ENCODE measurements at regions not wholly inside any gene's neighbourhood (a gene's known extent, or its start where the extent isn't known, plus 50 kb on each side); places are given as distances from the start of the nearest gene placed in this dataset.

- ChIA-PET POLR2A (no interaction called here), CTCF (no interaction called here)
- ATAC-seq: no peak
- no peak overlapping the region for H3K4me3 Mint-ChIP-seq
- no peak for DNase-seq
- no peak overlapping the region for H3K27ac Mint-ChIP-seq
- H3K9me3 Mint-ChIP-seq (ENCODE audit: insufficient read depth): no peaks in the 10 kb centered on the region
- no peaks in the 10 kb centered on the region for H3K4me1 Mint-ChIP-seq (ENCODE audit: low read depth)
- H3K36me3 Mint-ChIP-seq (ENCODE audit: low read depth): no peaks in the 10 kb centered on the region
- H3K27me3 Mint-ChIP-seq (ENCODE audit: low read depth): peaks cover 29% of the 10 kb centered on the region
Observed at GRCh38 chr20:4352348-4352747, 103.3 kb upstream of the ADRA1D start.

DNA sequence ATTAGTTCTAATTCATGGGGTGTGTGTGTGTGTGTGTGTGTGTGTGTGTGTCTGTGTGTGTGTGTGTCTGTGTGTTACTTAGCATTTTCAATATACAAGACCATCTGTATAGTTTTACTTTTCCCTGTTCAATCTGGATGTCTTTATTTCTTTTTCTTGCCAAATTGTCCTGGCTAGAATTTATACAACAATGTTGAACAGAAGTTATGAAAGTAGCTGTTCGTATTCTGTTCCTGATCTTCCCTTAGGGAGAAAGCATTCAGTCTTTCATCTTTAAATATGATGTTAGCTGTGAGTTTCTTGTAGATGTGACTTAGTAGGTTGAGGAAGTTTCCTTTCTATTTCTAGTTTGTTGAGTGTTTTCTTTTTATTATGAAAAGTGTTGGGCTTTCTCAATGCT lies 101.0 kb upstream of the ADRA1D start:
- no peak for ATAC-seq
- no peaks in the 10 kb centered on the region for H3K4me1 Mint-ChIP-seq (ENCODE audit: low read depth)
- H3K4me3 Mint-ChIP-seq: no peak overlapping the region
- H3K36me3 Mint-ChIP-seq (ENCODE audit: low read depth): no peaks in the 10 kb centered on the region
- no peaks in the 10 kb centered on the region for H3K9me3 Mint-ChIP-seq (ENCODE audit: insufficient read depth)
- H3K27ac Mint-ChIP-seq: no peak overlapping the region
- ChIA-PET CTCF (no interaction called here), POLR2A (no interaction called here)
- H3K27me3 Mint-ChIP-seq (ENCODE audit: low read depth): peaks cover 30% of the 10 kb centered on the region
- no peak for DNase-seq

GRCh38 chr20:4344670-4345069 lies 95.6 kb upstream of the ADRA1D start:
- Mint-ChIP-seq H3K27me3 (ENCODE audit: low read depth) (peaks cover 42% of the 10 kb centered on the region), H3K27ac (no peak overlapping the region), H3K9me3 (ENCODE audit: insufficient read depth) (no peaks in the 10 kb centered on the region), H3K36me3 (ENCODE audit: low read depth) (no peaks in the 10 kb centered on the region), H3K4me3 (no peak overlapping the region), H3K4me1 (ENCODE audit: low read depth) (no peaks in the 10 kb centered on the region)
- ATAC-seq (no peak), DNase-seq (no peak)
- CTCF ChIA-PET: no interaction called here
- POLR2A ChIA-PET: no interaction called here

DNA sequence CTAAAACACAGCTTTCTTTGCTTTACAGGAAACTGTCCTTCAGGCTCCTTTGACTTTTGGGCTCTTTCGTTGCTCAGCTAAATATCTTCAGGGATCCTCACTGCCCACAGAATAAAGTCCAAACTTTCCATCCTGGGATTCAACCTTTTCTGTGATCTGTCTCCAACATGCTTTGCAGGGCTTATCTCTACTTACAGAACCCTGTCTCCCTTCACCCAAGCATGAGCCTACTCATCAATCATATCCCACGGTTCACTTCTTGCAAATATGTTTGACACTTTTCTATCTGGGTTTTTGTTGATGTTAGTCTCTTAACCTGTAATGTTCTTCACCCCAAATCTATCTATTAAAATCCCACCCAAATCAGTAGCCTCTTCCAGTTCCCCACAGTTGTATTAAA lies 93.5 kb upstream of the ADRA1D start:
- Mint-ChIP-seq H3K36me3 (ENCODE audit: low read depth) (no peaks in the 10 kb centered on the region), H3K9me3 (ENCODE audit: insufficient read depth) (no peaks in the 10 kb centered on the region), H3K27me3 (ENCODE audit: low read depth) (peaks cover 41% of the 10 kb centered on the region), H3K4me1 (ENCODE audit: low read depth) (no peaks in the 10 kb centered on the region), H3K4me3 (no peak overlapping the region), H3K27ac (no peak overlapping the region)
- ChIA-PET CTCF (no interaction called here), POLR2A (no interaction called here)
- DNase-seq (no peak), ATAC-seq (no peak)

- Mint-ChIP-seq H3K4me1 (ENCODE audit: low read depth) (no peaks in the 10 kb centered on the region), H3K9me3 (ENCODE audit: insufficient read depth) (no peaks in the 10 kb centered on the region), H3K36me3 (ENCODE audit: low read depth) (no peaks in the 10 kb centered on the region), H3K27me3 (ENCODE audit: low read depth) (peaks cover 41% of the 10 kb centered on the region), H3K4me3 (no peak overlapping the region), H3K27ac (no peak overlapping the region)
- no peak for ATAC-seq
- POLR2A ChIA-PET: no interaction called here
- DNase-seq: no peak
- CTCF ChIA-PET: no interaction called here
Observed at GRCh38 chr20:4341804-4342485, 92.9 kb upstream of the ADRA1D start.

- H3K4me3 Mint-ChIP-seq: no peak overlapping the region
- no peaks in the 10 kb centered on the region for H3K36me3 Mint-ChIP-seq (ENCODE audit: low read depth)
- ChIA-PET POLR2A (no interaction called here), CTCF (no interaction called here)
- H3K9me3 Mint-ChIP-seq (ENCODE audit: insufficient read depth): no peaks in the 10 kb centered on the region
- DNase-seq (no peak), ATAC-seq (no peak)
- H3K27me3 Mint-ChIP-seq (ENCODE audit: low read depth): peaks cover 17% of the 10 kb centered on the region
- no peaks in the 10 kb centered on the region for H3K4me1 Mint-ChIP-seq (ENCODE audit: low read depth)
- no peak overlapping the region for H3K27ac Mint-ChIP-seq
Observed at GRCh38 chr20:4335722-4336121, 86.6 kb upstream of the ADRA1D start.

- POLR2A ChIA-PET: no interaction called here
- Mint-ChIP-seq H3K27me3 (ENCODE audit: low read depth) (peaks cover 5% of the 10 kb centered on the region), H3K27ac (no peak overlapping the region)
Observed at GRCh38 chr20:4332121-4332860, 83.2 kb upstream of the ADRA1D start.

GRCh38 chr20:4330011-4330410 lies 80.9 kb upstream of the ADRA1D start:
- Mint-ChIP-seq H3K9me3 (ENCODE audit: insufficient read depth) (no peaks in the 10 kb centered on the region), H3K4me1 (ENCODE audit: low read depth) (no peaks in the 10 kb centered on the region), H3K4me3 (no peak overlapping the region), H3K27me3 (ENCODE audit: low read depth) (peaks cover 6% of the 10 kb centered on the region), H3K27ac (no peak overlapping the region), H3K36me3 (ENCODE audit: low read depth) (no peaks in the 10 kb centered on the region)
- DNase-seq: no peak
- POLR2A ChIA-PET: no interaction called here
- CTCF ChIA-PET: no interaction called here
- ATAC-seq: no peak

More at GRCh38 chr20:4332121-4332860, 83.2 kb upstream of the ADRA1D start:
- ATAC-seq: no peak
- no peaks in the 10 kb centered on the region for H3K9me3 Mint-ChIP-seq (ENCODE audit: insufficient read depth)
- H3K4me1 Mint-ChIP-seq (ENCODE audit: low read depth): no peaks in the 10 kb centered on the region
- no peak overlapping the region for H3K4me3 Mint-ChIP-seq
- H3K36me3 Mint-ChIP-seq (ENCODE audit: low read depth): no peaks in the 10 kb centered on the region
- CTCF ChIA-PET: no interaction called here
- no peak for DNase-seq

DNA sequence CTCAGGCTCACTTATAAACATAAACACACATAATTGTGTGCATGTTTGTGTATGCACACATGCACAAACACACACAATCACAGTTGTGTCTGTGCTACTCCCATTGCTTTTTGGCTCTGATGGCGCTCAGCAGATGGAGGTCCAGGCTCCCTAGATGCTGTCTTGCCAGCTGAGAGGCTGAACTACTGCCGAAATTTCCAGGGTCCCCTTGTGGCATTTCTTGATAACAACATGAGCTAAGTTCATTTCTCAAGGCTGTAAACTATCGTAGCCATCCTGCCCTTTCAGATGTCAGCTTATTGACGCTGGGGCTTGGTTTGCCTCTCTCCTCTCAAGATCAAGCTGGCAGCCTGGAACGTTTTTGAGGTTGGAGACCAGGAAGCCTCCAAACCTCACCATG lies 80.1 kb upstream of the ADRA1D start:
- no peaks in the 10 kb centered on the region for H3K36me3 Mint-ChIP-seq (ENCODE audit: low read depth)
- no peaks in the 10 kb centered on the region for H3K9me3 Mint-ChIP-seq (ENCODE audit: insufficient read depth)
- no peak overlapping the region for H3K27ac Mint-ChIP-seq
- POLR2A ChIA-PET: no interaction called here
- H3K27me3 Mint-ChIP-seq (ENCODE audit: low read depth): peaks cover 6% of the 10 kb centered on the region
- no peak for ATAC-seq
- CTCF ChIA-PET: no interaction called here
- H3K4me3 Mint-ChIP-seq: no peak overlapping the region
- DNase-seq: no peak
- H3K4me1 Mint-ChIP-seq (ENCODE audit: low read depth): no peaks in the 10 kb centered on the region

DNA sequence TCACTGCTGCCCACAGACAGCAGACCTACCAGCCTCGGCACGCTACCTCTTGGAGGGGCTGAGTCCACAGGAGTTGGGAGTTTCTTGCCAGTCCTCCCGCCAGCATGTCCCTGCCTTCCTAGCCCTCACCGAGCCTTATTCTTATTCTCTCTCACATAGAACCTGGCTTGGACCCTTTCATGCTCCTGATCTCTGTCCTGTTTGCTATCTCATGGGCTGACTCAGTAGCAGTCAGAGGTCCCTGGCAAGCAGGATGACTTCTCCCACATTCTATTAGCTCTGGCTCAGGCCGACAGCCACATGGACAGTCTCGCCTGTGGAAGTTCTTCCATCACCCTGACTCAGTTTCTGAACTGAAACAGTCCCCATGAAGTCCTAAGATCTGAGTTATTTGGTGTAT lies 79.5 kb upstream of the ADRA1D start:
- H3K27ac Mint-ChIP-seq: no peak overlapping the region
- ChIA-PET POLR2A (no interaction called here), CTCF (no interaction called here)
- no peak overlapping the region for H3K4me3 Mint-ChIP-seq
- DNase-seq (no peak), ATAC-seq (no peak)
- H3K4me1 Mint-ChIP-seq (ENCODE audit: low read depth): no peaks in the 10 kb centered on the region
- no peaks in the 10 kb centered on the region for H3K36me3 Mint-ChIP-seq (ENCODE audit: low read depth)
- H3K9me3 Mint-ChIP-seq (ENCODE audit: insufficient read depth): no peaks in the 10 kb centered on the region
- H3K27me3 Mint-ChIP-seq (ENCODE audit: low read depth): peaks cover 4% of the 10 kb centered on the region

GRCh38 chr20:4327956-4328355 lies 78.9 kb upstream of the ADRA1D start:
- ChIA-PET POLR2A (no interaction called here), CTCF (no interaction called here)
- H3K9me3 Mint-ChIP-seq (ENCODE audit: insufficient read depth): no peaks in the 10 kb centered on the region
- H3K4me3 Mint-ChIP-seq: no peak overlapping the region
- no peak overlapping the region for H3K27ac Mint-ChIP-seq
- H3K4me1 Mint-ChIP-seq (ENCODE audit: low read depth): no peaks in the 10 kb centered on the region
- H3K36me3 Mint-ChIP-seq (ENCODE audit: low read depth): no peaks in the 10 kb centered on the region
- no peak for ATAC-seq
- peaks cover 3% of the 10 kb centered on the region for H3K27me3 Mint-ChIP-seq (ENCODE audit: low read depth)
- no peak for DNase-seq

DNA sequence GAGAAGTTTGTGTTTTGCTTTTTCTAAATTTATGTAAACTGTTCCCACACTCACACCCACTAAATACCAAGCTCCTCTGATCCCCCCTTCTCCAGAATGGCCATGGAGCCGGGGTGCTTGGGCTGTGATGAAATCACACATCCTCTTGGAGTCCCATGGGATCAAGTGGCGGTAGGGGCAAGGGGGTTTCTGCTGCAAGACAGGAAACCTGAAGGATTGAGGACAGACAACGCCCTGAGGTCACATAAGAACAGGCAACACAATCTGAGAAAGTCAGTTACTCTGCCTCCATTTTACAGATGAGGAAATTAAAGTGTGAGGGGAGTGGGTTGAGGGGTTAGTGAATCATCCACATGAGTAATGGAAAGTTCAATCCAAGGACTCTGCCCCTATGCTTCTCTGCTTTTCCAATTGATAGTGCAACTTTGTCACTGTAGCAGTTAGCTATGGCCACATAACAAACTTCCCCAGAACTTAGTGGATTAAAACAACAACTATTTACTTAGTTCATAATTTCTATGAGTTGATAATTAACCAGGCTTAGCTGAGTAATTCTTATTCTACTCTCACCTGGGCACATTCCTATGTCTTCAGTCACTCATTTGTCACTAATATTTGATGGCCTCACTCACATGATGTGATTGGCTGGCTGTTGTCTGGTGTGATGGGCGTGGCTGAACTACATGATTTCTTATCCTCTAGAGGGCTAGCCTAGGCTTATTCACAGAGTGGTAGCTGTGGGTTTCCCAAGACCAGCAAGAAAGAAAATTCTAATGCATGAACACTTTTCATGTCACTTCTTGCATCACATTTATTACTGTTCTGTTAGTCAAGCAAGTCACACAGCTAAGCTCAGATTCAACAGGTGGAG lies 77.3 kb upstream of the ADRA1D start:
- DNase-seq (no peak), ATAC-seq (no peak)
- Mint-ChIP-seq H3K27ac (no peak overlapping the region), H3K36me3 (ENCODE audit: low read depth) (no peaks in the 10 kb centered on the region), H3K4me1 (ENCODE audit: low read depth) (no peaks in the 10 kb centered on the region), H3K9me3 (ENCODE audit: insufficient read depth) (no peaks in the 10 kb centered on the region), H3K27me3 (ENCODE audit: low read depth) (peaks cover 3% of the 10 kb centered on the region), H3K4me3 (no peak overlapping the region)
- POLR2A ChIA-PET: no interaction called here
- CTCF ChIA-PET: no interaction called here

Data from activated CD8-positive, alpha-beta T cell treated with anti-CD3 and anti-CD28 coated beads, Interleukin-2, amount 10 ng/mL, durations not matched to agents 7 days and 5 days (primary cell).